NOMO-1 (cell line): ENCODE measurements at regions not wholly inside any gene's neighbourhood (a gene's known extent, or its start where the extent isn't known, plus 50 kb on each side); places are given as distances from the start of the nearest gene placed in this dataset.
"Not testable (repeated sequence)": the region's sequence is repeated elsewhere in the genome, so short reads cannot be mapped to it uniquely, and the experiment has no call there.

Experiments
- DNase-seq, 2 experiments: peaks; one replicate each; lab custom pipeline; 2025; ENCODE audit not compliant: unreplicated experiment in 2 of 2; lab: John Stamatoyannopoulos, UW

- no peak for DNase-seq
Measured at GRCh38 chrX:125193921-125194320, 125.8 kb upstream of the TEX13C start.

GRCh38 chrX:125198546-125198945 is 121.1 kb upstream of the TEX13C start:
- DNase-seq, result no peak

- no peak for DNase-seq
Measured at GRCh38 chrX:125202591-125203248, 117.0 kb upstream of the TEX13C start.

GRCh38 chrX:125203365-125203736 is 116.3 kb upstream of the TEX13C start:
- no peak for DNase-seq

- DNase-seq, result no peak
Measured at GRCh38 chrX:125203737-125204578, 115.7 kb upstream of the TEX13C start.

GRCh38 chrX:125204681-125205132 is 115.0 kb upstream of the TEX13C start:
- DNase-seq, result no peak

GRCh38 chrX:125205133-125205917 is 114.3 kb upstream of the TEX13C start:
- DNase-seq, result no peak

GRCh38 chrX:125205918-125206665 is 113.6 kb upstream of the TEX13C start:
- DNase-seq, result no peak

GRCh38 chrX:125210146-125210545 is 109.5 kb upstream of the TEX13C start:
- no peak for DNase-seq

GRCh38 chrX:125219852-125220251 is 99.8 kb upstream of the TEX13C start:
- no peak for DNase-seq

- no peak for DNase-seq
Measured at GRCh38 chrX:125236955-125237354, 82.7 kb upstream of the TEX13C start.

- no peak for DNase-seq
Measured at GRCh38 chrX:125248931-125249330, 70.7 kb upstream of the TEX13C start.

GRCh38 chrX:125255759-125256158 is 63.9 kb upstream of the TEX13C start:
- not testable (repeated sequence) for DNase-seq

GRCh38 chrX:125262836-125263235 is 56.8 kb upstream of the TEX13C start:
- no peak for DNase-seq

GRCh38 chrX:125266153-125266660 is 53.5 kb upstream of the TEX13C start:
- no peak for DNase-seq
